ENCODE measurements at regions not wholly inside any gene's neighbourhood (a gene's known extent, or its start where the extent isn't known, plus 50 kb on each side); places are given as distances from the start of the nearest gene placed in this dataset.
"Not testable (repeated sequence)": the region's sequence is repeated elsewhere in the genome, so short reads cannot be mapped to it uniquely, and the experiment has no call there.

- in situ Hi-C loops (cut with HindIII; ENCODE audit: low pct_unique_long_range_greater_than_20kb, low sequenced_read_pairs): no loop called here
Measured at GRCh38 chr18:30596635-30597034, 445.9 kb downstream of the DSC3 start.

GRCh38 chr18:30595942-30596341 lies 446.6 kb downstream of the DSC3 start:
- CTCF ChIA-PET: no interaction called here
- no peak overlapping the region for H3K4me3 ChIP-seq (ENCODE audit: low read depth in 2 of 2, low read length in 2 of 2)
- in situ Hi-C loops (cut with HindIII; ENCODE audit: low pct_unique_long_range_greater_than_20kb, low sequenced_read_pairs): no loop called here
- H3K27me3 ChIP-seq (ENCODE audit: control insufficient read depth, insufficient read depth, low read length): no peaks in the 10 kb centered on the region
- BruUV-seq (replicated peaks): no TSS peak
- ATAC-seq (no peak), DNase-seq (ENCODE audit: low read depth, low spot score) (no peak)
- intact Hi-C loops (cut with micrococcal nuclease; ENCODE audit: unreplicated experiment): no loop called here
- H3K9me3 ChIP-seq (ENCODE audit: control insufficient read depth, insufficient read depth, low read depth, low read length): no peaks in the 10 kb centered on the region
- no peaks in the 10 kb centered on the region; the same call in 1 of the 2 replicates for H3K36me3 ChIP-seq (ENCODE audit: control insufficient read depth, insufficient read depth, low read length)
- no peaks in the 10 kb centered on the region for H3K4me1 ChIP-seq (ENCODE audit: control insufficient read depth, insufficient read depth, low read length)
- H3K27ac ChIP-seq (ENCODE audit: low read length): no peak overlapping the region
- POLR2A ChIA-PET: no interaction called here
- TF ChIP-seq SIN3A (IDR thresholded peaks at IDR 0.05; ENCODE audit: borderline replicate concordance, insufficient read depth, low read depth, low read length) (no peak), CTCF (IDR thresholded peaks at IDR 0.05) (no peak), REST (IDR thresholded peaks at IDR 0.05; ENCODE audit: insufficient read depth in 1 of 2, low read depth in 2 of 2, low read length in 1 of 2) (no peak), POLR2AphosphoS5 (IDR thresholded peaks at IDR 0.05; ENCODE audit: low read depth, low read length) (no peak), TCF7L2 (IDR thresholded peaks at IDR 0.05; ENCODE audit: low read depth, low read length) (no peak)

More at GRCh38 chr18:30596635-30597034, 445.9 kb downstream of the DSC3 start:
- H3K27ac ChIP-seq (ENCODE audit: low read length): no peak overlapping the region
- intact Hi-C loops (cut with micrococcal nuclease; ENCODE audit: unreplicated experiment): no loop called here
- ChIA-PET POLR2A (no interaction called here), CTCF (no interaction called here)
- H3K9me3 ChIP-seq (ENCODE audit: control insufficient read depth, insufficient read depth, low read depth, low read length): no peaks in the 10 kb centered on the region
- no peaks in the 10 kb centered on the region; the same call in 1 of the 2 replicates for H3K36me3 ChIP-seq (ENCODE audit: control insufficient read depth, insufficient read depth, low read length)
- DNase-seq (ENCODE audit: low read depth, low spot score) (no peak), ATAC-seq (no peak)
- H3K27me3 ChIP-seq (ENCODE audit: control insufficient read depth, insufficient read depth, low read length): no peaks in the 10 kb centered on the region
- no TSS peak for BruUV-seq (replicated peaks)
- H3K4me1 ChIP-seq (ENCODE audit: control insufficient read depth, insufficient read depth, low read length): no peaks in the 10 kb centered on the region
- no peak overlapping the region for H3K4me3 ChIP-seq (ENCODE audit: low read depth in 2 of 2, low read length in 2 of 2)
- TF ChIP-seq TCF7L2 (IDR thresholded peaks at IDR 0.05; ENCODE audit: low read depth, low read length): no peak
- no peak for TF ChIP-seq CTCF (IDR thresholded peaks at IDR 0.05)
- TF ChIP-seq POLR2AphosphoS5 (IDR thresholded peaks at IDR 0.05; ENCODE audit: low read depth, low read length): no peak
- TF ChIP-seq SIN3A (IDR thresholded peaks at IDR 0.05; ENCODE audit: borderline replicate concordance, insufficient read depth, low read depth, low read length): no peak
- TF ChIP-seq REST (IDR thresholded peaks at IDR 0.05; ENCODE audit: insufficient read depth in 1 of 2, low read depth in 2 of 2, low read length in 1 of 2): no peak

GRCh38 chr18:30594911-30595310 lies 447.6 kb downstream of the DSC3 start:
- CTCF ChIA-PET; H3K27ac ChIP-seq (ENCODE audit: low read length); BruUV-seq (replicated peaks); DNase-seq (ENCODE audit: low read depth, low spot score); ATAC-seq; H3K36me3 ChIP-seq (ENCODE audit: control insufficient read depth, insufficient read depth, low read length); H3K4me3 ChIP-seq (ENCODE audit: low read depth in 2 of 2, low read length in 2 of 2); in situ Hi-C loops (cut with HindIII; ENCODE audit: low pct_unique_long_range_greater_than_20kb, low sequenced_read_pairs); H3K4me1 ChIP-seq (ENCODE audit: control insufficient read depth, insufficient read depth, low read length); intact Hi-C loops (cut with micrococcal nuclease; ENCODE audit: unreplicated experiment); H3K9me3 ChIP-seq (ENCODE audit: control insufficient read depth, insufficient read depth, low read depth, low read length); POLR2A ChIA-PET; H3K27me3 ChIP-seq (ENCODE audit: control insufficient read depth, insufficient read depth, low read length): not testable (repeated sequence)

Measured in Panc1 (cell line).